Bronchial epithelial cell (primary cell): ENCODE measurements at regions not wholly inside any gene's neighbourhood (a gene's known extent, or its start where the extent isn't known, plus 50 kb on each side); places are given as distances from the start of the nearest gene placed in this dataset.

Source experiments
- DNase-seq: peaks from one replicate; pipeline ENCODE4 v3.0.0-alpha.2; 2010; ENCODE audit warnings: low read depth
- FAIRE-seq: peaks from 2 replicates; lab custom pipeline; 2011; peaks lifted over from hg19 to GRCh38; lab: Jason Lieb, UNC
- H3K27me3 ChIP-seq: 2 replicates; pipeline ENCODE4 v1.5.1; 2011; ENCODE audit warnings: low read length; ENCODE audit not compliant: control insufficient read depth, insufficient read depth
- H3K36me3 ChIP-seq: 2 replicates; pipeline ENCODE4 v1.5.1; 2011; ENCODE audit warnings: low read length; ENCODE audit not compliant: control insufficient read depth, insufficient read depth
- H3K4me3 ChIP-seq: 2 replicates; pipeline ENCODE4 v1.5.1; 2011; ENCODE audit warnings: mild to moderate bottlenecking, low read depth, low read length, control low read depth
- CTCF ChIP-seq: IDR thresholded peaks from 2 replicates; pipeline ENCODE4 v1.5.1; 2011; ENCODE audit warnings: mild to moderate bottlenecking, moderate library complexity, low read length, control low read depth, inconsistent platforms; ENCODE audit not compliant: insufficient read depth, severe bottlenecking

GRCh38 chr9:116027096-116027495 lies 126.5 kb upstream of the PAPPA start:
- TF ChIP-seq CTCF = no peak
- no peaks in the 10 kb centered on the region for H3K27me3 ChIP-seq
- FAIRE-seq = no peak
- DNase-seq = peak; percentile 0
- no peaks in the 10 kb centered on the region for H3K36me3 ChIP-seq
- H3K4me3 ChIP-seq = no peak overlapping the region

- no peak for TF ChIP-seq CTCF
- Histone ChIP-seq H3K36me3 (no peaks in the 10 kb centered on the region), H3K4me3 (no peak overlapping the region), H3K27me3 (no peaks in the 10 kb centered on the region)
- no peak for FAIRE-seq
- peak; percentile 72 for DNase-seq
These were observed 126.1 kb upstream of the PAPPA start for GRCh38 chr9:116027511-116027910.

- Histone ChIP-seq H3K4me3 (no peak overlapping the region), H3K36me3 (no peaks in the 10 kb centered on the region), H3K27me3 (no peaks in the 10 kb centered on the region)
- DNase-seq = no peak
- no peak for FAIRE-seq
- no peak for TF ChIP-seq CTCF
These were observed 125.6 kb upstream of the PAPPA start for GRCh38 chr9:116027951-116028350.

- Histone ChIP-seq H3K36me3 (no peaks in the 10 kb centered on the region), H3K27me3 (no peaks in the 10 kb centered on the region), H3K4me3 (no peak overlapping the region)
- TF ChIP-seq CTCF = no peak
- DNase-seq = no peak
- no peak for FAIRE-seq
These were observed 123.1 kb upstream of the PAPPA start for GRCh38 chr9:116030517-116030916.

- Histone ChIP-seq H3K4me3 (no peak overlapping the region), H3K36me3 (no peaks in the 10 kb centered on the region), H3K27me3 (no peaks in the 10 kb centered on the region)
- DNase-seq (no peak), FAIRE-seq (no peak)
- TF ChIP-seq CTCF = no peak
These were observed 120.7 kb upstream of the PAPPA start for GRCh38 chr9:116032683-116033440.

- peak; percentile 33 for DNase-seq
- H3K4me3 ChIP-seq = no peak overlapping the region
- TF ChIP-seq CTCF = no peak
- no peak for FAIRE-seq
- H3K27me3 ChIP-seq = no peaks in the 10 kb centered on the region
- no peaks in the 10 kb centered on the region for H3K36me3 ChIP-seq
These were observed 114.3 kb upstream of the PAPPA start for GRCh38 chr9:116039312-116039711.
